Body of pancreas (tissue), 4 donors: ENCODE measurements at regions not wholly inside any gene's neighbourhood (a gene's known extent, or its start where the extent isn't known, plus 50 kb on each side); places are given as distances from the start of the nearest gene placed in this dataset.

Source experiments
- CTCF ChIP-seq, 7 experiments: fragments of 450-650 bp in 4 of 7; fragments of 200-600 bp in 3 of 7; sonication (generic) in 3 of 7; IDR thresholded peaks; one replicate each; pipeline ENCODE4 v1.5.1; 2016 to 2019; ENCODE audit warnings: antibody characterized with exemption in 7 of 7
- POLR2A ChIP-seq, 3 donors: fragments of 450-650 bp; IDR thresholded peaks; one replicate each; pipeline ENCODE4 v1.6.1; 2016; ENCODE audit warnings: antibody characterized with exemption in 3 of 3, mild to moderate bottlenecking in 2 of 3

DNA sequence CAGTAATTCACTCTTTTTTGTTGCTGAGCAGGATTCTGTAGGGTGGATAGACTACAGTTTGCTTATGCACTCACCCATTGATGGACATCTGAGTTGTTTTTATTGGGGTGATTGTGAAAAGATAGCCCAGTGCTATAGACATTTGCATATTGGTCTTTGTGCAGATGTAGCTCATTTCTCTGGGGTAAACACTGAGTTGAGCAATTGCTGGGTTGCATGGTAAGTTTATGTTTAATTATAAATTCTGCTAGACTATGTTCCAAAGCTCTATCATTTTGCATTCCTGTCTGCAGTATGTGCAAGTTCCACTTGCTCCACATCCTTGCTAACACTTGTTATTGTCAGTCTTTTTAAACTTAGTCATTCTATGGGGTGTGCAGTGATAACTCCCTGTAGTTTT, 65.4 kb upstream of the RFLNA start:
- no peak for TF ChIP-seq POLR2A (IDR thresholded peaks at IDR 0.05)
- no peak for TF ChIP-seq CTCF (IDR thresholded peaks at IDR 0.05)
